Sigmoid colon (tissue), 4 donors: ENCODE measurements at regions not wholly inside any gene's neighbourhood (a gene's known extent, or its start where the extent isn't known, plus 50 kb on each side); places are given as distances from the start of the nearest gene placed in this dataset.

Source experiments
- CTCF ChIP-seq, 4 experiments: fragments of 450-650 bp in 3 of 4; fragments of 200-600 bp in 1 of 4; IDR thresholded peaks; one replicate each; pipeline ENCODE4 v1.5.1; 2016 to 2019; ENCODE audit warnings: antibody characterized with exemption in 4 of 4, mild to moderate bottlenecking in 3 of 4, moderate library complexity in 2 of 4
- EP300 ChIP-seq, 4 donors: sonication (generic); formaldehyde crosslinking; IDR thresholded peaks; one replicate each; pipeline ENCODE4 v1.6.1; 2017; ENCODE audit warnings: antibody characterized with exemption in 4 of 4
- POLR2A ChIP-seq, 2 donors: fragments of 450-650 bp; IDR thresholded peaks; one replicate each; pipeline ENCODE4 v1.6.1; 2016; ENCODE audit warnings: antibody characterized with exemption in 2 of 2, mild to moderate bottlenecking in 2 of 2, moderate library complexity in 2 of 2
- POLR2AphosphoS5 ChIP-seq, 4 donors: sonication (generic); formaldehyde crosslinking; IDR thresholded peaks; one replicate each; pipeline ENCODE4 v1.6.1; 2017; ENCODE audit warnings: antibody characterized with exemption in 4 of 4

GRCh38 chr6:74611220-74611619 is 594.6 kb downstream of the COL12A1 start:
- no peak for TF ChIP-seq CTCF (IDR thresholded peaks at IDR 0.05)
- no peak for TF ChIP-seq POLR2A (IDR thresholded peaks at IDR 0.05)
- TF ChIP-seq POLR2AphosphoS5 (IDR thresholded peaks at IDR 0.05) = no peak
- no peak for TF ChIP-seq EP300 (IDR thresholded peaks at IDR 0.05)
